ENCODE measurements at regions not wholly inside any gene's neighbourhood (a gene's known extent, or its start where the extent isn't known, plus 50 kb on each side); places are given as distances from the start of the nearest gene placed in this dataset.

GRCh38 chr16:66298006-66298405 lies 68.5 kb upstream of the CDH5 start:
- TF ChIP-seq CTCF (IDR thresholded peaks at IDR 0.05) = no peak
- TF ChIP-seq POLR2A (IDR thresholded peaks at IDR 0.05) = no peak

All from uterus (tissue), 2 donors.